SK-N-SH (cell line): ENCODE measurements at regions not wholly inside any gene's neighbourhood (a gene's known extent, or its start where the extent isn't known, plus 50 kb on each side); places are given as distances from the start of the nearest gene placed in this dataset.

ENCODE experiments used
- CTCF ChIA-PET: fragments of 300-600, 350-600 bp; formaldehyde crosslinking; extraction: SDS; loops from one replicate; lab custom pipeline; 2021; lab: Yijun Ruan, JAX
- POLR2A ChIA-PET: fragments of 350-600 bp; sonication (Branson Sonifier 250); formaldehyde crosslinking; extraction: SDS; loops from one replicate; lab custom pipeline; 2020; ENCODE audit warnings: antibody characterized with exemption, inconsistent platforms; lab: Yijun Ruan, JAX
- DNase-seq: peaks from one replicate; pipeline ENCODE4 v3.0.0; 2012
- H2AFZ ChIP-seq: fragments of 200-600 bp; sonication (generic); 2 replicates; pipeline ENCODE4 v1.8.1; 2016; ENCODE audit warnings: antibody characterized with exemption, mild to moderate bottlenecking, low read depth
- H3F3A ChIP-seq: fragments of 200-600 bp; sonication (generic); replicated peaks from 2 replicates; pipeline ENCODE3; 2016; ENCODE audit warnings: antibody characterized with exemption, mild to moderate bottlenecking; ENCODE audit not compliant: insufficient read depth
- H3K27ac ChIP-seq, 2 experiments: fragments of 200-500 bp in 1 of 2; fragments of 200-600 bp in 1 of 2; sonication (Bioruptor generic) in 1 of 2; sonication (generic), shearing (Covaris generic) in 1 of 2; 2 replicates each; pipeline versions ENCODE4 v1.5.1 to v1.6.1; 2014 to 2016; ENCODE audit warnings: low read depth in 2 of 2, inconsistent platforms in 1 of 2, low read length in 1 of 2, mild to moderate bottlenecking in 1 of 2, mixed read lengths in 1 of 2
- H3K27me3 ChIP-seq: fragments of 200-600 bp; sonication (generic), shearing (Covaris generic); 2 replicates; pipeline ENCODE4 v1.6.1; 2016; ENCODE audit warnings: mixed run types; ENCODE audit not compliant: insufficient read depth
- H3K36me3 ChIP-seq, 2 experiments: fragments of 200-500 bp in 1 of 2; fragments of 200-600 bp in 1 of 2; sonication (Bioruptor generic) in 1 of 2; sonication (generic) in 1 of 2; replicated peaks in 1 of 2; 2 replicates each; pipeline versions ENCODE3 to v1.5.1; 2014 to 2016; ENCODE audit warnings: low read length in 1 of 2, mild to moderate bottlenecking in 1 of 2; ENCODE audit not compliant: insufficient read depth in 2 of 2, control insufficient read depth in 1 of 2
- H3K4me1 ChIP-seq, 2 experiments: fragments of 200-500 bp in 1 of 2; fragments of 200-600 bp in 1 of 2; sonication (Bioruptor generic) in 1 of 2; sonication (generic), shearing (Covaris generic) in 1 of 2; 2 replicates each; pipeline versions ENCODE4 v1.5.1 to v1.6.1; 2014 to 2016; ENCODE audit warnings: low read depth in 1 of 2, low read length in 1 of 2, mixed run types in 1 of 2; ENCODE audit not compliant: insufficient read depth in 2 of 2, control insufficient read depth in 1 of 2
- H3K4me2 ChIP-seq: fragments of 200-600 bp; sonication (generic), shearing (Covaris generic); 2 replicates; pipeline ENCODE4 v1.6.1; 2017; ENCODE audit warnings: mixed run types
- H3K4me3 ChIP-seq, 2 experiments: fragments of 200-500 bp in 1 of 2; fragments of 200-600 bp in 1 of 2; sonication (Bioruptor generic) in 1 of 2; sonication (generic), shearing (Covaris generic) in 1 of 2; 2 replicates each; pipeline versions ENCODE4 v1.5.1 to v1.8.1; 2014 to 2016; ENCODE audit warnings: low read depth in 2 of 2, inconsistent platforms in 1 of 2, low read length in 1 of 2, mild to moderate bottlenecking in 1 of 2, mixed read lengths in 1 of 2, moderate library complexity in 1 of 2
- H3K79me2 ChIP-seq: fragments of 200-600 bp; sonication (generic); 2 replicates; pipeline ENCODE4 v1.8.1; 2017; ENCODE audit warnings: mild to moderate bottlenecking; ENCODE audit not compliant: insufficient read depth
- H3K9ac ChIP-seq: fragments of 200-600 bp; sonication (generic); 2 replicates; pipeline ENCODE4 v1.6.1; 2017; ENCODE audit warnings: mixed run types
- H3K9me2 ChIP-seq: fragments of 200-600 bp; sonication (generic); 2 replicates; pipeline ENCODE4 v1.6.1; 2017; ENCODE audit warnings: mixed run types
- H3K9me3 ChIP-seq: fragments of 200-600 bp; sonication (generic); 2 replicates; pipeline ENCODE4 v1.6.1; 2017; ENCODE audit warnings: mixed run types, mild to moderate bottlenecking, moderate library complexity
- H4K20me1 ChIP-seq: fragments of 200-600 bp; sonication (generic); 2 replicates; pipeline ENCODE4 v1.6.1; 2017; ENCODE audit warnings: mild to moderate bottlenecking, mixed run types; ENCODE audit not compliant: insufficient read depth
- EP300 ChIP-seq, 2 experiments: IDR thresholded peaks; 2 replicates each; pipeline versions ENCODE4 v1.4.0 to v1.6.1; 2012; ENCODE audit warnings: borderline replicate concordance in 1 of 2, low read depth in 1 of 2, low read length in 1 of 2
- EZH2phosphoT487 ChIP-seq: fragments of 200-600 bp; sonication (generic); IDR thresholded peaks from 2 replicates; pipeline ENCODE4 v1.6.1; 2017; ENCODE audit warnings: low read depth, mixed run types, mild to moderate bottlenecking, antibody characterized with exemption, moderate library complexity, borderline replicate concordance
- FOSL2 ChIP-seq: IDR thresholded peaks from 2 replicates; pipeline ENCODE4 v1.4.0; 2012; ENCODE audit warnings: low read depth, mild to moderate bottlenecking, moderate library complexity, borderline replicate concordance
- FOXM1 ChIP-seq: IDR thresholded peaks from 2 replicates; pipeline ENCODE4 v1.4.0; 2012; ENCODE audit warnings: low read depth, mild to moderate bottlenecking
- GABPA ChIP-seq: IDR thresholded peaks from 2 replicates; pipeline ENCODE4 v1.4.0; 2012; ENCODE audit warnings: low read depth, mild to moderate bottlenecking
- MEF2A ChIP-seq: IDR thresholded peaks from 2 replicates; pipeline ENCODE4 v1.4.0; 2012; ENCODE audit warnings: low read depth, borderline replicate concordance
- NRF1 ChIP-seq: IDR thresholded peaks from 2 replicates; pipeline ENCODE4 v1.6.1; 2012; ENCODE audit warnings: low read depth, mild to moderate bottlenecking, low read length
- POLR2AphosphoS5 ChIP-seq: IDR thresholded peaks from 2 replicates; pipeline ENCODE4 v1.6.1; 2012; ENCODE audit warnings: low read depth, low read length
- RAD21 ChIP-seq: IDR thresholded peaks from 2 replicates; pipeline ENCODE4 v1.6.1; 2012; ENCODE audit warnings: mild to moderate bottlenecking, low read length
- RCOR1 ChIP-seq: fragments of 150-350 bp; IDR thresholded peaks from 2 replicates; pipeline ENCODE4 v1.6.1; 2017; ENCODE audit warnings: antibody characterized with exemption, low read length
- SIN3A ChIP-seq: IDR thresholded peaks from 2 replicates; pipeline ENCODE4 v1.6.1; 2012; ENCODE audit warnings: low read depth, mild to moderate bottlenecking, low read length, moderate library complexity, borderline replicate concordance
- TEAD4 ChIP-seq: IDR thresholded peaks from 2 replicates; pipeline ENCODE4 v1.4.0; 2012; ENCODE audit warnings: mild to moderate bottlenecking, borderline replicate concordance; ENCODE audit not compliant: insufficient read depth
- YY1 ChIP-seq: IDR thresholded peaks from 2 replicates; pipeline ENCODE4 v1.4.0; 2012; ENCODE audit warnings: low read depth, mild to moderate bottlenecking
- WGBS: methylation state at CpG from one replicate; pipeline ENCODE4 v1.1.6; 2017; ENCODE audit warnings: low lambda C conversion rate; 5-methylcytosine and 5-hydroxymethylcytosine counted together
- TF ChIP-seq, protein P1 (sequence below): IDR thresholded peaks from 2 replicates; pipeline ENCODE4 v1.4.0; 2012; ENCODE audit warnings: low read depth
- TF ChIP-seq, protein P2 (sequence below): fragments of 150-350 bp; IDR thresholded peaks from 2 replicates; pipeline ENCODE4 v1.6.1; 2017; ENCODE audit warnings: antibody characterized with exemption, low read length, low read depth, borderline replicate concordance
- TF ChIP-seq, protein P3 (sequence below): fragments of 200-600 bp; sonication (generic); IDR thresholded peaks from 2 replicates; pipeline ENCODE4 v1.6.1; 2017; ENCODE audit warnings: antibody characterized with exemption, mild to moderate bottlenecking, moderate library complexity
- TF ChIP-seq, protein P4 (sequence below): IDR thresholded peaks from 2 replicates; pipeline ENCODE4 v1.4.0; 2012; ENCODE audit warnings: low read depth, borderline replicate concordance
- TF ChIP-seq, protein P5 (sequence below): IDR thresholded peaks from 2 replicates; pipeline ENCODE4 v1.4.0; 2012; ENCODE audit warnings: low read depth, borderline replicate concordance
- TF ChIP-seq, protein P6 (sequence below): fragments of 150-350 bp; IDR thresholded peaks from 2 replicates; pipeline ENCODE4 v1.6.1; 2016; ENCODE audit warnings: mild to moderate bottlenecking, low read depth, low read length

DNA sequence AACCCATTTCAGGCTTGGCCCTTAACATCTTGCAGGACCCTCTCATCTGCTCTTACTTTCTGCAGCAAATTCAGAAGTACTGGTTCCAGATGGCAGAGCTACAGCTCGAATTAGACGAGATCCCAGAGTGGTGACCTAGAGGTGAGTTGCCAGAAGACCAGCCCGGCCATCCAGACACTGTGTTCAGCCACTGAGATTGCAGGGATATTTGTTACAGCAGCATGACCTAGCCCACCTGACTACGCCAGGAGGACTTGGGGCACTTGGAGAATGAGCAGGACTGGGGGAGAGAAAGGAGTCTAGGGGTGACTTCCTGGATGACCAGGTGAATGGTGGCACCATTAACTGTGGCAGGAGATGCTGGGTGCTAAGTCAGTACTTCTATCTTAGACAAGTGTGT, 67.2 kb upstream of the ID2 start:
- H3K4me3 ChIP-seq: no peak overlapping the region
- H3K4me2 ChIP-seq: no peak overlapping the region
- H3K9ac ChIP-seq: no peak overlapping the region
- H3K27ac ChIP-seq: no peak overlapping the region
- TF ChIP-seq FOSL2: no peak
- TF ChIP-seq MEF2A: no peak
- TF ChIP-seq, protein P1, sequence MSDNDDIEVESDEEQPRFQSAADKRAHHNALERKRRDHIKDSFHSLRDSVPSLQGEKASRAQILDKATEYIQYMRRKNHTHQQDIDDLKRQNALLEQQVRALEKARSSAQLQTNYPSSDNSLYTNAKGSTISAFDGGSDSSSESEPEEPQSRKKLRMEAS: no peak
- TF ChIP-seq SIN3A: no peak
- no peak for TF ChIP-seq TEAD4
- ChIA-PET CTCF (no interaction called here), POLR2A (no interaction called here)
- WGBS: 64% methylated on average over 4 of the region's 4 CpGs
- no peak overlapping the region for H2AFZ ChIP-seq
- H3F3A ChIP-seq: no peaks in the 10 kb centered on the region
- no peaks in the 10 kb centered on the region for H3K79me2 ChIP-seq
- no peaks in the 10 kb centered on the region for H3K9me3 ChIP-seq
- no peaks in the 10 kb centered on the region; a peak in 1 of 4 replicates for H3K4me1 ChIP-seq
- H3K36me3 ChIP-seq: no peaks in the 10 kb centered on the region
- no peak for DNase-seq
- H4K20me1 ChIP-seq: no peaks in the 10 kb centered on the region
- H3K9me2 ChIP-seq: no peaks in the 10 kb centered on the region
- no peaks in the 10 kb centered on the region; the same call in 1 of the 2 replicates for H3K27me3 ChIP-seq

DNA sequence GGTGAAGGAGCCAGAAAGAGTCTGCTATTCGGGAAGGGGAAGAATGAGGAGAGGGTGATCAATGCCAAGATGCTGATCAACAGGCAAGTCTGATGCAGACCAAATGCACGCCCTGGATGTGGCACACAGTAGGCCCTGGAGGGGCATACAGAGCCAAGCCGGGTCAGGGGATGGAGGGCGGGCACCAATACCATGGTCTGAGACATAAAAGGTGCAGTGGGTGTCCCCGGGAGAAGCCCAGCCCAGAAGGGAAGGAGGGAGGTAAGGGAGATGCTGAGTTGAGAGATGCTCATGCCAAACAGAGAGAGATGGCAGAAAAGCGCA, 66.6 kb upstream of the ID2 start:
- Histone ChIP-seq H3K27ac (no peak overlapping the region), H3F3A (no peaks in the 10 kb centered on the region), H3K9ac (no peak overlapping the region), H4K20me1 (no peaks in the 10 kb centered on the region), H3K9me2 (no peaks in the 10 kb centered on the region), H3K36me3 (no peaks in the 10 kb centered on the region), H3K79me2 (no peaks in the 10 kb centered on the region), H3K4me1 (no peaks in the 10 kb centered on the region; a peak in 1 of 4 replicates), H3K9me3 (no peaks in the 10 kb centered on the region), H2AFZ (no peak overlapping the region), H3K4me3 (no peak overlapping the region), H3K27me3 (no peaks in the 10 kb centered on the region; the same call in 1 of the 2 replicates), H3K4me2 (no peak overlapping the region)
- ChIA-PET POLR2A (no interaction called here), CTCF (no interaction called here)
- TF ChIP-seq, protein P2, sequence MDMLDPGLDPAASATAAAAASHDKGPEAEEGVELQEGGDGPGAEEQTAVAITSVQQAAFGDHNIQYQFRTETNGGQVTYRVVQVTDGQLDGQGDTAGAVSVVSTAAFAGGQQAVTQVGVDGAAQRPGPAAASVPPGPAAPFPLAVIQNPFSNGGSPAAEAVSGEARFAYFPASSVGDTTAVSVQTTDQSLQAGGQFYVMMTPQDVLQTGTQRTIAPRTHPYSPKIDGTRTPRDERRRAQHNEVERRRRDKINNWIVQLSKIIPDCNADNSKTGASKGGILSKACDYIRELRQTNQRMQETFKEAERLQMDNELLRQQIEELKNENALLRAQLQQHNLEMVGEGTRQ: no peak
- no peak for TF ChIP-seq YY1
- TF ChIP-seq, protein P3, sequence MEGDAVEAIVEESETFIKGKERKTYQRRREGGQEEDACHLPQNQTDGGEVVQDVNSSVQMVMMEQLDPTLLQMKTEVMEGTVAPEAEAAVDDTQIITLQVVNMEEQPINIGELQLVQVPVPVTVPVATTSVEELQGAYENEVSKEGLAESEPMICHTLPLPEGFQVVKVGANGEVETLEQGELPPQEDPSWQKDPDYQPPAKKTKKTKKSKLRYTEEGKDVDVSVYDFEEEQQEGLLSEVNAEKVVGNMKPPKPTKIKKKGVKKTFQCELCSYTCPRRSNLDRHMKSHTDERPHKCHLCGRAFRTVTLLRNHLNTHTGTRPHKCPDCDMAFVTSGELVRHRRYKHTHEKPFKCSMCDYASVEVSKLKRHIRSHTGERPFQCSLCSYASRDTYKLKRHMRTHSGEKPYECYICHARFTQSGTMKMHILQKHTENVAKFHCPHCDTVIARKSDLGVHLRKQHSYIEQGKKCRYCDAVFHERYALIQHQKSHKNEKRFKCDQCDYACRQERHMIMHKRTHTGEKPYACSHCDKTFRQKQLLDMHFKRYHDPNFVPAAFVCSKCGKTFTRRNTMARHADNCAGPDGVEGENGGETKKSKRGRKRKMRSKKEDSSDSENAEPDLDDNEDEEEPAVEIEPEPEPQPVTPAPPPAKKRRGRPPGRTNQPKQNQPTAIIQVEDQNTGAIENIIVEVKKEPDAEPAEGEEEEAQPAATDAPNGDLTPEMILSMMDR: no peak
- TF ChIP-seq TEAD4: no peak
- no peak for TF ChIP-seq EZH2phosphoT487
- TF ChIP-seq, protein P4, sequence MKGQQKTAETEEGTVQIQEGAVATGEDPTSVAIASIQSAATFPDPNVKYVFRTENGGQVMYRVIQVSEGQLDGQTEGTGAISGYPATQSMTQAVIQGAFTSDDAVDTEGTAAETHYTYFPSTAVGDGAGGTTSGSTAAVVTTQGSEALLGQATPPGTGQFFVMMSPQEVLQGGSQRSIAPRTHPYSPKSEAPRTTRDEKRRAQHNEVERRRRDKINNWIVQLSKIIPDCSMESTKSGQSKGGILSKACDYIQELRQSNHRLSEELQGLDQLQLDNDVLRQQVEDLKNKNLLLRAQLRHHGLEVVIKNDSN: no peak
- TF ChIP-seq FOXM1: no peak
- TF ChIP-seq, protein P5, sequence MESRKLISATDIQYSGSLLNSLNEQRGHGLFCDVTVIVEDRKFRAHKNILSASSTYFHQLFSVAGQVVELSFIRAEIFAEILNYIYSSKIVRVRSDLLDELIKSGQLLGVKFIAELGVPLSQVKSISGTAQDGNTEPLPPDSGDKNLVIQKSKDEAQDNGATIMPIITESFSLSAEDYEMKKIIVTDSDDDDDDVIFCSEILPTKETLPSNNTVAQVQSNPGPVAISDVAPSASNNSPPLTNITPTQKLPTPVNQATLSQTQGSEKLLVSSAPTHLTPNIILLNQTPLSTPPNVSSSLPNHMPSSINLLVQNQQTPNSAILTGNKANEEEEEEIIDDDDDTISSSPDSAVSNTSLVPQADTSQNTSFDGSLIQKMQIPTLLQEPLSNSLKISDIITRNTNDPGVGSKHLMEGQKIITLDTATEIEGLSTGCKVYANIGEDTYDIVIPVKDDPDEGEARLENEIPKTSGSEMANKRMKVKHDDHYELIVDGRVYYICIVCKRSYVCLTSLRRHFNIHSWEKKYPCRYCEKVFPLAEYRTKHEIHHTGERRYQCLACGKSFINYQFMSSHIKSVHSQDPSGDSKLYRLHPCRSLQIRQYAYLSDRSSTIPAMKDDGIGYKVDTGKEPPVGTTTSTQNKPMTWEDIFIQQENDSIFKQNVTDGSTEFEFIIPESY: no peak
- no peak for TF ChIP-seq POLR2AphosphoS5
- TF ChIP-seq, protein P6, sequence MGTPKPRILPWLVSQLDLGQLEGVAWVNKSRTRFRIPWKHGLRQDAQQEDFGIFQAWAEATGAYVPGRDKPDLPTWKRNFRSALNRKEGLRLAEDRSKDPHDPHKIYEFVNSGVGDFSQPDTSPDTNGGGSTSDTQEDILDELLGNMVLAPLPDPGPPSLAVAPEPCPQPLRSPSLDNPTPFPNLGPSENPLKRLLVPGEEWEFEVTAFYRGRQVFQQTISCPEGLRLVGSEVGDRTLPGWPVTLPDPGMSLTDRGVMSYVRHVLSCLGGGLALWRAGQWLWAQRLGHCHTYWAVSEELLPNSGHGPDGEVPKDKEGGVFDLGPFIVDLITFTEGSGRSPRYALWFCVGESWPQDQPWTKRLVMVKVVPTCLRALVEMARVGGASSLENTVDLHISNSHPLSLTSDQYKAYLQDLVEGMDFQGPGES: no peak
- no peak for TF ChIP-seq EP300 (IDR thresholded peaks at IDR 0.05; ENCODE audit: borderline replicate concordance in 1 of 2, low read depth in 1 of 2, low read length in 1 of 2)
- TF ChIP-seq GABPA: no peak
- no peak for TF ChIP-seq MEF2A
- TF ChIP-seq RAD21: no peak
- TF ChIP-seq, protein P1: no peak
- no peak for TF ChIP-seq FOSL2
- no peak for TF ChIP-seq NRF1
- no peak for TF ChIP-seq RCOR1
- DNase-seq: no peak
- 67% methylated on average over 6 of the region's 6 CpGs for WGBS
